AG10803 (cell line): ENCODE measurements at regions not wholly inside any gene's neighbourhood (a gene's known extent, or its start where the extent isn't known, plus 50 kb on each side); places are given as distances from the start of the nearest gene placed in this dataset.

ENCODE experiments used
- DNase-seq: peaks from one replicate; pipeline ENCODE4 v3.0.0; 2010; ENCODE audit warnings: low read depth
- H3K4me3 ChIP-seq: 2 replicates; pipeline ENCODE4 v1.5.1; 2011; ENCODE audit warnings: mild to moderate bottlenecking, low read length, control low read depth
- TF ChIP-seq, protein P1 (sequence below): conservative IDR thresholded peaks from 2 replicates; pipeline ENCODE4 v1.5.1; 2011; ENCODE audit warnings: mild to moderate bottlenecking, low read length, control low read depth, inconsistent platforms

DNA sequence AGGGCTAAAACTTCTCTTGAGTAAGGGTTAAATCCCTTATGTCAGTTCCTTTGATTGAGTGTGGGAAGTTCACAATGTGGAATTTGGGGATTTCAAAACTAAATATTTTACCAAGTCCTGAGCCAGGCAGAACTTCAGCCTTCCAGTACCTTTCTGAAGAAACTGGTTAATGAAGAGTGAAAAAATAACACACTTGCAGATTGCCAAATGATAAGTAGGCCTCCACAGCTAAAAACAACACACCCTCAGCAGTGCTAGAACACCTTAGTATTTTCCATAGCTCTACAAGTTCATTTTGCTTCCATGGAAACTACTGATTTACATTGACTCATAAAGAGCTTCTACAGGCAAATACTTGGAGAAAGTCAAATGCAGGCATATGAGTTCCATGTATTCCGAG lies 326.8 kb downstream of the ZNF674 start:
- no peak overlapping the region for H3K4me3 ChIP-seq
- no peak for DNase-seq
- TF ChIP-seq, protein P1, sequence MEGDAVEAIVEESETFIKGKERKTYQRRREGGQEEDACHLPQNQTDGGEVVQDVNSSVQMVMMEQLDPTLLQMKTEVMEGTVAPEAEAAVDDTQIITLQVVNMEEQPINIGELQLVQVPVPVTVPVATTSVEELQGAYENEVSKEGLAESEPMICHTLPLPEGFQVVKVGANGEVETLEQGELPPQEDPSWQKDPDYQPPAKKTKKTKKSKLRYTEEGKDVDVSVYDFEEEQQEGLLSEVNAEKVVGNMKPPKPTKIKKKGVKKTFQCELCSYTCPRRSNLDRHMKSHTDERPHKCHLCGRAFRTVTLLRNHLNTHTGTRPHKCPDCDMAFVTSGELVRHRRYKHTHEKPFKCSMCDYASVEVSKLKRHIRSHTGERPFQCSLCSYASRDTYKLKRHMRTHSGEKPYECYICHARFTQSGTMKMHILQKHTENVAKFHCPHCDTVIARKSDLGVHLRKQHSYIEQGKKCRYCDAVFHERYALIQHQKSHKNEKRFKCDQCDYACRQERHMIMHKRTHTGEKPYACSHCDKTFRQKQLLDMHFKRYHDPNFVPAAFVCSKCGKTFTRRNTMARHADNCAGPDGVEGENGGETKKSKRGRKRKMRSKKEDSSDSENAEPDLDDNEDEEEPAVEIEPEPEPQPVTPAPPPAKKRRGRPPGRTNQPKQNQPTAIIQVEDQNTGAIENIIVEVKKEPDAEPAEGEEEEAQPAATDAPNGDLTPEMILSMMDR: no peak

DNA sequence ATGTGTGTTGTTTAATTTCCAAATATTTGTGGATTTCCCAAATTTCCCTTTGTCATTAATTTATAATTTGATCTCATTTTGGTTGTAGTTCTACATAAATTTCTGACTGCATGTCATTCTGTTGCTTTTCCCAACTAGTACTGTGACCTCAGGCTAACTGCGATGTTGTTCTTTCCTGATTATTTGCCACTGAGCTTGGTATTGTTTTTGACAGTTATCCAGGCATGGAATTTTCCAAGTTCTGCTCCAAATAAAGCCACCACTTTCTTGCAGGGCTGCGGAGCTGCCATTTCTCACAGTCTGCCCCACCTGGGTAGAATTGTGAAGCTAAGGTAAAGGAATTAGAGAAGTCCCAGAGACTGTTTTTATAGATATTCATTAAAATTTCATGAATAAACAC lies 328.8 kb downstream of the ZNF674 start:
- DNase-seq: no peak
- no peak overlapping the region for H3K4me3 ChIP-seq
- TF ChIP-seq, protein P1: no peak

DNA sequence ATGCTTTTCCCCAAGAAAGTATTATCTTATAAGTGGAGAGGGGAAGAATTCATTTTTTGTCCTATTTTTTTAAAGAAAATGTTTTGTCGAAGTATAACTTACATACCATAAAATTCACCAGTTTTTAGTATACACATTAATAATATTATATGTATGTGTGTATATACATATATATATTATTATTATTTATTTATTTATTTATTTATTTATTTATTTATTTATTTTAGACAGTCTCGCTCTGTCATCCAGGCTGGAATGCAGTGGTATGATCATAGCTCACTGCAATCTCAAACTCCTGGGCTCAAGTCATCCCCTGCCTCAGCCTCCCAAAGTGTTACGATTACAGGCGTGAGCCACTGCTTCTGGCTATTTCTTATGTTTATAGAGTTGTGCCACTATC lies 334.1 kb downstream of the ZNF674 start:
- no peak for DNase-seq
- H3K4me3 ChIP-seq: no peak overlapping the region
- TF ChIP-seq, protein P1: no peak

DNA sequence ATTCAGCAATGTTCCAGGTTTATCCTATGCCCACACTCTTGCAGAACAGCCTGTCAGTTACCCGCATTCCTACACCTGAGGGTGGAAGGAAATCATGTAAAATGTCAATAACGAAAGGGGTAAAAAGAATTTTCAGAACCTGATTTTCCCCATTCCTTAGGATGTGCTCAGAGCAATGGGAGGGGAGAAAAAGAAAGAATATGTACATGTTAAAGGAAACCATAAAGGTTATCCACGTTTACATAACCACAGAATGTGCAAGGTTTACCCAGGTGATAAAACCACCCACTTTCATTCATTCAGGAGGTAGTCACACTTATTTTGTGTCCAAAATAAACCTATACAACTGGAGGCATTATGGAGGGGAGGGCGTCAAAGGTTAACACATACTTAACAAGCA lies 335.5 kb downstream of the ZNF674 start:
- TF ChIP-seq, protein P1: no peak
- no peak for DNase-seq
- no peak overlapping the region for H3K4me3 ChIP-seq

DNA sequence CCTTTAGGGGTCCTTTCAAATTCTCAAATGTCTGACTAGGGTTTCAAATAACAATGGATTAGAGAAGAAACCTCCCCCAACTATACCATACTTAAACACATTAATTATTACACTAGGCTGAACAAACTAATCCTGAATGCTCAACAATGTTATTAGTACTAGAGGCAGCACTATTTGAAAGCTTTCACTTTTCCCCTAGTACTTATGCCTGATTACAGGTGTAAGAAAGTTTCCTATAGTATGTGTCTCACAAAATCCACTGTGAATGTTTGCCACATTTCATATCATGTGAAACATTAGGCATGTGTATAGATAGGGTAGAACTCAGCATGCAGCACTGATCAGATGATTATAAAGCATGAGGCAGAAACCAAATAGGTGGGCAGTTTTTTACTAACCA lies 336.2 kb downstream of the ZNF674 start:
- no peak overlapping the region for H3K4me3 ChIP-seq
- no peak for DNase-seq
- TF ChIP-seq, protein P1: no peak

DNA sequence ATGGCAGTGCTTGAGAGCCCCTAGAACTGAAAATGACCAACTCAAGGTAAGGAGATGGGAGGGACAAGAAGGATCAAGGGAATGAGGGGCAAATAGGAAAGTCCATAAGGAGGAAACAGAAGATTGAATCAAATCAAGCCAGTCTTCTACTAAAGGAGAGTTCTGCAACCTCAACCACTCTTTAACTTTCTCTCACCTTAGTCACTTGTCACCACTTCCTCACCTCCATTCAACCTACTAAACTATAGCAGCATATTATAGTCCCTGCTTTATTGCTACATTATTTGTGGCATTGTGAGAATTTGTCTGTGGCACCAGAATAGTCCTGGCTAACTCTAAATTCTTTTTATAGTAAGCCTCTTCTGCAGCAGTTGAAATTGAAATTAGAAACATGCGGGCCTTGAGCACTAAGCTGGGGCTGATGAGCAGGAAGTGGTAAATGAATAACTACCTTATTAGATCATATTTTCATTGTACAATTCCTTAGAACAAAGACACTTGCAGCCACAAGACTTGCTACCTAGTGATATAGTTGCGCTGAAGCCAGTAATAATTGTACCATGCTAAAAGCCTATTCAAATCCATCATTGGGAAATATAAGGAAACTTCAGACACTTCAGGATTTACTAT lies 336.9 kb downstream of the ZNF674 start:
- H3K4me3 ChIP-seq: no peak overlapping the region
- TF ChIP-seq, protein P1: no peak
- DNase-seq: peak; percentile 75

DNA sequence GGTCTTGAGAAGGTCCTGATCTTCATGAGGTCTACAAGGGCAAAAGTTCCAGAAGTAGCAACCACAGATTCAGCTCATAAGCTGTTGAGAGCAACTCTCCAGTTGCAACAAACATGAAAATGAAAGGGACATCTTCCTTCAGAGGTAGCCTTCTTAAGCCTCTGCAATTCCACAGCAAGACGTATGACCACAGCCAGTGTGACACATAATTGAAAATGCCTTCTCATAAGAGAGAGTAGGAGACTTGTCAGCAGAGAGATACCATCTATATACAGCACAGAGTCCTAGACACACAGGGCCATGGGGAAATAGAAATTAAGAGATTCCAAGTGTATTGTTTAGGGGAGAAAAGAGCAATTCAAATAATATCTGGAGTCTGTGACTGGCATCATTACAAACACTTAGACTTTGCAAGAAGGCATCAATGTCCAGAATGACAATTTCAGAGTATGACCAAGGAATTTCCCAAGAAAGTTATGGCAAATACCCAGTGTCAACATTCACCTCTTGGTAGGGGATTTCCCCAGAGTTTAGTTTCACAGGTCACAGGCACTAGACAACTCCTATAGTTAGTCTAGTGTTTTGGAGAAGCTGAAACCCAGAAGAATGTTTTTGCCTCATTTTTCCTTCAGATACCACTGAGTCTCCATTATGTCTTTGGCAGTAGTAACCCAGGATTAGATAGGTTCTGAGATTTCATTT lies 340.3 kb downstream of the ZNF674 start:
- DNase-seq: no peak
- no peak overlapping the region for H3K4me3 ChIP-seq
- TF ChIP-seq, protein P1: no peak
